Dendritic cell treated with granulocyte-macrophage colony-stimulating factor and Interleukin-4, amounts not matched to agents 40 ng/mL and 50 ng/mL, for 4 days (primary cell): ENCODE measurements at regions not wholly inside any gene's neighbourhood (a gene's known extent, or its start where the extent isn't known, plus 50 kb on each side); places are given as distances from the start of the nearest gene placed in this dataset.

Experiments used
- H3K27ac Mint-ChIP-seq: one replicate; pipeline ENCODE4 v1.8.0; 2022; ENCODE audit warnings: mild to moderate bottlenecking, mixed read lengths
- H3K27me3 Mint-ChIP-seq: one replicate; pipeline ENCODE4 v1.8.0; 2022; ENCODE audit warnings: mild to moderate bottlenecking, mixed read lengths
- H3K36me3 Mint-ChIP-seq: one replicate; pipeline ENCODE4 v1.8.0; 2022; ENCODE audit warnings: low read depth, mixed read lengths
- H3K4me1 Mint-ChIP-seq: one replicate; pipeline ENCODE4 v1.8.0; 2022; ENCODE audit warnings: low read depth, mixed read lengths
- H3K4me3 Mint-ChIP-seq: one replicate; pipeline ENCODE4 v1.8.0; 2022; ENCODE audit warnings: mild to moderate bottlenecking, moderate library complexity, mixed read lengths
- H3K9me3 Mint-ChIP-seq: one replicate; pipeline ENCODE4 v1.8.0; 2022; ENCODE audit warnings: mixed read lengths
- intact Hi-C: fragments of 100-400 bp; cut with micrococcal nuclease; formaldehyde crosslinking; loops from one replicate; pipeline ENCODE4 v1.15.0; 2022

GRCh38 chr5:97628807-97629206, 445.8 kb upstream of the RIOK2 start:
- H3K4me1 Mint-ChIP-seq = no peaks in the 10 kb centered on the region
- H3K4me3 Mint-ChIP-seq = no peak overlapping the region
- intact Hi-C loops = no loop called here
- H3K27ac Mint-ChIP-seq = no peak overlapping the region
- H3K36me3 Mint-ChIP-seq = no peaks in the 10 kb centered on the region
- peaks cover 10% of the 10 kb centered on the region for H3K9me3 Mint-ChIP-seq
- H3K27me3 Mint-ChIP-seq = no peaks in the 10 kb centered on the region

- Mint-ChIP-seq H3K9me3 (peaks cover 10% of the 10 kb centered on the region), H3K4me1 (no peaks in the 10 kb centered on the region), H3K4me3 (no peak overlapping the region), H3K27me3 (no peaks in the 10 kb centered on the region), H3K36me3 (no peaks in the 10 kb centered on the region), H3K27ac (no peak overlapping the region)
- intact Hi-C loops = no loop called here
Measured at GRCh38 chr5:97629276-97629675, 446.2 kb upstream of the RIOK2 start.

GRCh38 chr5:97635553-97635952, 452.5 kb upstream of the RIOK2 start:
- Mint-ChIP-seq H3K4me3 (no peak overlapping the region), H3K9me3 (peaks cover 9% of the 10 kb centered on the region), H3K27me3 (no peaks in the 10 kb centered on the region), H3K36me3 (no peaks in the 10 kb centered on the region), H3K27ac (no peak overlapping the region), H3K4me1 (no peaks in the 10 kb centered on the region)
- intact Hi-C loops = no loop called here

GRCh38 chr5:97636766-97637165, 453.7 kb upstream of the RIOK2 start:
- H3K36me3 Mint-ChIP-seq = no peaks in the 10 kb centered on the region
- no peak overlapping the region for H3K27ac Mint-ChIP-seq
- no peaks in the 10 kb centered on the region for H3K27me3 Mint-ChIP-seq
- H3K4me1 Mint-ChIP-seq = no peaks in the 10 kb centered on the region
- H3K9me3 Mint-ChIP-seq = no peaks in the 10 kb centered on the region
- no peak overlapping the region for H3K4me3 Mint-ChIP-seq
- intact Hi-C loops = no loop called here

GRCh38 chr5:97641081-97641480, 458.0 kb upstream of the RIOK2 start:
- Mint-ChIP-seq H3K4me1 (no peaks in the 10 kb centered on the region), H3K27me3 (no peaks in the 10 kb centered on the region), H3K27ac (no peak overlapping the region), H3K9me3 (no peaks in the 10 kb centered on the region), H3K36me3 (no peaks in the 10 kb centered on the region), H3K4me3 (no peak overlapping the region)
- intact Hi-C loops = no loop called here

DNA sequence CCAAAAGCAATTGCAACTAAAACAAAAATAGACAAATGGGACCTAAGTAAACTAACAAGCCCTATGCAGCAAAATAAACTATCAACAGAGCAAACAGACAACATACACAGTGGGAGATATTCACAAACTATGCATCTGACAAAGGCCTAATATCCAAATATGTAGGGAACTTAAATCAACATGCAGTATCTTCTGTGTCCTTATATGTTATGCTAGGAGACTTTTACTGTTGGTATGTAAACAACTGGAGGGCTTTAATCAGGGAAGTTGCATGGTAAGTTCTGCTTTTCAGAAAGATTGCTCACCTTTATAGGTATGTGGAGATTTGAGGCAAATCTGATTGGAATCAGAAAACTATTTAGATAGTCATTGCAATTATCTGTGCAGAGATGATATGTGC, 461.2 kb upstream of the RIOK2 start:
- Mint-ChIP-seq H3K9me3 (no peaks in the 10 kb centered on the region), H3K4me1 (no peaks in the 10 kb centered on the region), H3K36me3 (no peaks in the 10 kb centered on the region), H3K27ac (no peak overlapping the region), H3K4me3 (no peak overlapping the region), H3K27me3 (no peaks in the 10 kb centered on the region)
- intact Hi-C loops = no loop called here

DNA sequence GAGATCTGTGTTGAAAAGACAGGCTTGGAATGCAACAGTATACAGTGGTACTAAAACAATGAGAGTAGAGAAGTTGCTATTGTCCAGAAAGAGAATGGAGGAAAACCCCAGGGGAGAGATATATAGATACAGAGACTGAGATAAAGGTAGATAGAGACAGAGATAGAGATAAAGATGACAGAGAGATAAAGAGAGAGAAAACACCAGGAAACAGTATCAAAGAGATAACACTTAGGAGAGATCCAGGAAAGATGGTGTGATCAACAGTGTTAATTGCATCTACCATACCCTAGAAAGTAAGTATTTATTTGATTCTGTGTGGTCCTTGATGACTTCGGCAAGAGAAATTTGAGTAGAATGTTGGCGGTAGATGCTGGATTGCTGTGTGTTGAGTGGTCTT, 461.8 kb upstream of the RIOK2 start:
- Mint-ChIP-seq H3K4me1 (no peaks in the 10 kb centered on the region), H3K9me3 (no peaks in the 10 kb centered on the region), H3K36me3 (no peaks in the 10 kb centered on the region), H3K4me3 (no peak overlapping the region), H3K27me3 (no peaks in the 10 kb centered on the region), H3K27ac (no peak overlapping the region)
- intact Hi-C loops = no loop called here

GRCh38 chr5:97657239-97657638, 474.2 kb upstream of the RIOK2 start:
- H3K9me3 Mint-ChIP-seq = no peaks in the 10 kb centered on the region
- H3K4me1 Mint-ChIP-seq = no peaks in the 10 kb centered on the region
- no peaks in the 10 kb centered on the region for H3K36me3 Mint-ChIP-seq
- no peak overlapping the region for H3K27ac Mint-ChIP-seq
- no peak overlapping the region for H3K4me3 Mint-ChIP-seq
- intact Hi-C loops = no loop called here
- no peaks in the 10 kb centered on the region for H3K27me3 Mint-ChIP-seq

GRCh38 chr5:97658116-97658900, 475.3 kb upstream of the RIOK2 start:
- H3K27ac Mint-ChIP-seq = no peak overlapping the region
- no peaks in the 10 kb centered on the region for H3K9me3 Mint-ChIP-seq

GRCh38 chr5:97666783-97667182, 483.7 kb upstream of the RIOK2 start:
- Mint-ChIP-seq H3K4me3 (no peak overlapping the region), H3K4me1 (no peaks in the 10 kb centered on the region), H3K27ac (no peak overlapping the region), H3K27me3 (no peaks in the 10 kb centered on the region), H3K9me3 (no peaks in the 10 kb centered on the region), H3K36me3 (no peaks in the 10 kb centered on the region)
- intact Hi-C loops = no loop called here

More at GRCh38 chr5:97658116-97658900, 475.3 kb upstream of the RIOK2 start:
- Mint-ChIP-seq H3K27me3 (no peaks in the 10 kb centered on the region), H3K36me3 (no peaks in the 10 kb centered on the region), H3K4me3 (no peak overlapping the region), H3K4me1 (no peaks in the 10 kb centered on the region)
- intact Hi-C loops = no loop called here

DNA sequence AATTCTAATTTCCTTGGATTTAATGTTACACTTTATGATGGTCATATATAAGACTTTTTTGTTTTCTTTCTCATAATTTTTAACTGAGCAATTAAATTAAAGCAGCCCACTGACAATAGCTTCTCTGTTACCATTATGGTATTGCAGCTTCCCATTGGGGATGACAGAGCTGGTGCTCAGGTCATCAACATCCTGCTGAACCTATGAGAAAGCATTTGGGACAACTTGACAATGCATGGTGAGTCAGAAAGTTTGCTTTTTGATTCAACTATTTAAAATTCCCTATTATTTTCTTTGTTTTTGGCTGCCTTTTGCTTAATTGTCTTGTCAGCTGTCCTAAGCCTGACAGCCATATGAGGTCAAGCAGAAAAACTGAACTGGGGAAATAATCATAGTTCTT, 487.4 kb upstream of the RIOK2 start:
- no peaks in the 10 kb centered on the region for H3K4me1 Mint-ChIP-seq
- H3K4me3 Mint-ChIP-seq = no peak overlapping the region
- H3K27ac Mint-ChIP-seq = no peak overlapping the region
- intact Hi-C loops = no loop called here
- H3K27me3 Mint-ChIP-seq = no peaks in the 10 kb centered on the region
- H3K36me3 Mint-ChIP-seq = no peaks in the 10 kb centered on the region
- H3K9me3 Mint-ChIP-seq = no peaks in the 10 kb centered on the region

DNA sequence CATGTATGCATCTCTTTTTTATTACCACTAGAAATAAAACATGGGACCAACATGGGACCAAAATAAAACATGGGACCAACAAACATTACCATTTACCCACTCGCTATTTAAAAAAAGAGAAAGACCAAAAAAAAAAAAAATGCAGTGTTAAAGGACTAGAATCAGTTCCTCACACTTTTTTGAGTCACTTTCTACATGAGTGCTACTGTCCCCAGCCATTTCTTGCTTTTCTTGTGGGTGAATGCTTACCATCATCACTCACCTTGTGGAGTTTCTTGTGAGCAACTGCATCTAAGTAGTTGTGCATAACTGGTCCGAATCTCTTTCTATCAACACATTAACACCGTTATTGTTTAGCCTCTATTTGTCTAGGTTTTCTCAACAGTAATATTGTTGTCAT, 493.6 kb upstream of the RIOK2 start:
- H3K36me3 Mint-ChIP-seq = no peaks in the 10 kb centered on the region
- peaks cover under 1% of the 10 kb centered on the region for H3K9me3 Mint-ChIP-seq
- H3K27ac Mint-ChIP-seq = no peak overlapping the region
- H3K4me1 Mint-ChIP-seq = no peaks in the 10 kb centered on the region
- no peak overlapping the region for H3K4me3 Mint-ChIP-seq
- H3K27me3 Mint-ChIP-seq = no peaks in the 10 kb centered on the region
- intact Hi-C loops = no loop called here

- Mint-ChIP-seq H3K27ac (no peak overlapping the region), H3K27me3 (no peaks in the 10 kb centered on the region), H3K9me3 (no peaks in the 10 kb centered on the region), H3K4me1 (no peaks in the 10 kb centered on the region), H3K4me3 (no peak overlapping the region), H3K36me3 (no peaks in the 10 kb centered on the region)
- intact Hi-C loops = no loop called here
Measured at GRCh38 chr5:97694091-97694490, 511.0 kb upstream of the RIOK2 start.

- no peaks in the 10 kb centered on the region for H3K36me3 Mint-ChIP-seq
- H3K4me1 Mint-ChIP-seq = no peaks in the 10 kb centered on the region
- no peaks in the 10 kb centered on the region for H3K27me3 Mint-ChIP-seq
- H3K9me3 Mint-ChIP-seq = peaks cover 2% of the 10 kb centered on the region
- intact Hi-C loops = no loop called here
- no peak overlapping the region for H3K27ac Mint-ChIP-seq
- H3K4me3 Mint-ChIP-seq = no peak overlapping the region
Measured at GRCh38 chr5:97714424-97714823, 531.4 kb upstream of the RIOK2 start.

- intact Hi-C loops = no loop called here
- Mint-ChIP-seq H3K36me3 (no peaks in the 10 kb centered on the region), H3K4me3 (no peak overlapping the region), H3K27me3 (no peaks in the 10 kb centered on the region), H3K4me1 (no peaks in the 10 kb centered on the region), H3K27ac (no peak overlapping the region), H3K9me3 (peaks cover 33% of the 10 kb centered on the region)
Measured at GRCh38 chr5:97726106-97726505, 543.1 kb upstream of the RIOK2 start.
